Neural crest cell (in vitro differentiated cells): ENCODE measurements at regions not wholly inside any gene's neighbourhood (a gene's known extent, or its start where the extent isn't known, plus 50 kb on each side); places are given as distances from the start of the nearest gene placed in this dataset.
"Not testable (repeated sequence)": the region's sequence is repeated elsewhere in the genome, so short reads cannot be mapped to it uniquely, and the experiment has no call there.

ENCODE experiments used
- DNase-seq: peaks from one replicate; pipeline ENCODE4 v3.0.0; 2021; ENCODE audit warnings: low read depth, mixed read lengths, low spot score
- H3K27ac Mint-ChIP-seq: one replicate; pipeline ENCODE4 v1.8.0; 2021; ENCODE audit warnings: mild to moderate bottlenecking, mixed read lengths; ENCODE audit not compliant: unreplicated experiment
- H3K27me3 Mint-ChIP-seq: 2 replicates; pipeline ENCODE4 v1.8.0; 2021; ENCODE audit warnings: low read depth, mild to moderate bottlenecking, mixed read lengths
- H3K36me3 Mint-ChIP-seq: 2 replicates; pipeline ENCODE4 v1.8.0; 2021; ENCODE audit warnings: low read depth, mild to moderate bottlenecking, mixed read lengths
- H3K4me1 Mint-ChIP-seq: 2 replicates; pipeline ENCODE4 v1.8.0; 2021; ENCODE audit warnings: mixed read lengths
- H3K4me3 Mint-ChIP-seq: one replicate; pipeline ENCODE4 v1.8.0; 2021; ENCODE audit warnings: mild to moderate bottlenecking, mixed read lengths
- H3K9me3 Mint-ChIP-seq: 2 replicates; pipeline ENCODE4 v1.8.0; 2021; ENCODE audit warnings: mixed read lengths
- TF ChIP-seq, protein P1 (sequence below): fragments of 200-600 bp; sonication (generic); conservative IDR thresholded peaks from 2 replicates; pipeline ENCODE4 v1.5.0; 2021; ENCODE audit warnings: antibody characterized with exemption, mild to moderate bottlenecking

DNA sequence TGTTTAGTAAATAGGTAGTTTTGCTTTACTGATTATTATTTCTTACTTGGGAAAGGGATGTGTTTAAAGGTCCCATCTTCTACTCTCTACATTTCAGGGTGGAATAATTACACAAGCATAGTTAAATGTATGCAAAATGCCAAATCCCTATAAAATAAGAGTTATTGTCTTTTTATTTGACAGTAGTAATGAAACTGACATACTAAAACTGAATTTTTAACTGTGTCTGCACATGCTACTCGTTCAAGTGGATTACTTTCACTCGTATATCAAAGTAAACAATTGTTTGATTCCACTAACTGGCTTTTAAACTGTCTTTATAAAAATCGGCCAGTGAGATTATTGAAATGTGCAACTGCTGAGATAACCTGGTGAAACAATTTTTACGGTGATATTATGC is 602.9 kb upstream of the ADGRB3 start:
- no peaks in the 10 kb centered on the region for H3K4me1 Mint-ChIP-seq
- TF ChIP-seq, protein P1, sequence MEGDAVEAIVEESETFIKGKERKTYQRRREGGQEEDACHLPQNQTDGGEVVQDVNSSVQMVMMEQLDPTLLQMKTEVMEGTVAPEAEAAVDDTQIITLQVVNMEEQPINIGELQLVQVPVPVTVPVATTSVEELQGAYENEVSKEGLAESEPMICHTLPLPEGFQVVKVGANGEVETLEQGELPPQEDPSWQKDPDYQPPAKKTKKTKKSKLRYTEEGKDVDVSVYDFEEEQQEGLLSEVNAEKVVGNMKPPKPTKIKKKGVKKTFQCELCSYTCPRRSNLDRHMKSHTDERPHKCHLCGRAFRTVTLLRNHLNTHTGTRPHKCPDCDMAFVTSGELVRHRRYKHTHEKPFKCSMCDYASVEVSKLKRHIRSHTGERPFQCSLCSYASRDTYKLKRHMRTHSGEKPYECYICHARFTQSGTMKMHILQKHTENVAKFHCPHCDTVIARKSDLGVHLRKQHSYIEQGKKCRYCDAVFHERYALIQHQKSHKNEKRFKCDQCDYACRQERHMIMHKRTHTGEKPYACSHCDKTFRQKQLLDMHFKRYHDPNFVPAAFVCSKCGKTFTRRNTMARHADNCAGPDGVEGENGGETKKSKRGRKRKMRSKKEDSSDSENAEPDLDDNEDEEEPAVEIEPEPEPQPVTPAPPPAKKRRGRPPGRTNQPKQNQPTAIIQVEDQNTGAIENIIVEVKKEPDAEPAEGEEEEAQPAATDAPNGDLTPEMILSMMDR, result no peak
- H3K36me3 Mint-ChIP-seq, result no peaks in the 10 kb centered on the region
- H3K4me3 Mint-ChIP-seq, result no peak overlapping the region
- no peaks in the 10 kb centered on the region for H3K9me3 Mint-ChIP-seq
- no peaks in the 10 kb centered on the region for H3K27me3 Mint-ChIP-seq
- H3K27ac Mint-ChIP-seq, result no peak overlapping the region
- no peak for DNase-seq

- TF ChIP-seq, protein P1, result no peak
- no peaks in the 10 kb centered on the region for H3K4me1 Mint-ChIP-seq
- H3K27ac Mint-ChIP-seq, result no peak overlapping the region
- no peaks in the 10 kb centered on the region for H3K27me3 Mint-ChIP-seq
- no peaks in the 10 kb centered on the region for H3K36me3 Mint-ChIP-seq
- no peaks in the 10 kb centered on the region for H3K9me3 Mint-ChIP-seq
- DNase-seq, result no peak
- no peak overlapping the region for H3K4me3 Mint-ChIP-seq
Measured at GRCh38 chr6:68031054-68031453, 604.0 kb upstream of the ADGRB3 start.

GRCh38 chr6:68026483-68026882 is 608.6 kb upstream of the ADGRB3 start:
- no peak for DNase-seq
- Mint-ChIP-seq H3K27ac (no peak overlapping the region), H3K9me3 (peaks cover 5% of the 10 kb centered on the region), H3K4me3 (no peak overlapping the region), H3K36me3 (no peaks in the 10 kb centered on the region), H3K4me1 (no peaks in the 10 kb centered on the region), H3K27me3 (no peaks in the 10 kb centered on the region)
- TF ChIP-seq, protein P1, result no peak

DNA sequence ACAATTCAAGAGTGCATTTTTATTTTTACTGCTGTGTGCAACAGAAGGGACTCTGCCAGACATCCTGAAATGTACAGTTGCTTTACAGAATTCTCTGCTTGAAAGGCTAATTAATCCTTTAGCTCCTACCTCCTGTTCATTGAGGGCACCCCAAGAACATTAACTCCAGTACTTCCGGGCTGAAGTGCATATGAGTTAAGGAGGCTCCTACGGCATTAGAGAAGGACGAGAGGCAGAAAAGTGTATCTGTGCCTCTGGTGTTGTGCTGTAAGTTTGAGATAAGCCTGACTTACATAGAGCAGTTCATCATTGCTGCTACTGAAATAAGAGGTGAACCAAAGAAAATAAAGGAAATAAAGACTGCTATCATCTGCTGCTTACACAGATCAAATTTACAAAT is 609.3 kb upstream of the ADGRB3 start:
- H3K27ac Mint-ChIP-seq, result no peak overlapping the region
- no peak overlapping the region for H3K4me3 Mint-ChIP-seq
- H3K4me1 Mint-ChIP-seq, result no peaks in the 10 kb centered on the region
- peaks cover 5% of the 10 kb centered on the region for H3K9me3 Mint-ChIP-seq
- TF ChIP-seq, protein P1, result no peak
- DNase-seq, result no peak
- H3K36me3 Mint-ChIP-seq, result no peaks in the 10 kb centered on the region
- H3K27me3 Mint-ChIP-seq, result no peaks in the 10 kb centered on the region

- Mint-ChIP-seq H3K9me3 (peaks cover 8% of the 10 kb centered on the region), H3K27ac (no peak overlapping the region), H3K36me3 (no peaks in the 10 kb centered on the region), H3K4me3 (no peak overlapping the region), H3K4me1 (no peaks in the 10 kb centered on the region), H3K27me3 (no peaks in the 10 kb centered on the region)
- DNase-seq, result no peak
- TF ChIP-seq, protein P1, result no peak
Measured at GRCh38 chr6:68024570-68025269, 610.4 kb upstream of the ADGRB3 start.

DNA sequence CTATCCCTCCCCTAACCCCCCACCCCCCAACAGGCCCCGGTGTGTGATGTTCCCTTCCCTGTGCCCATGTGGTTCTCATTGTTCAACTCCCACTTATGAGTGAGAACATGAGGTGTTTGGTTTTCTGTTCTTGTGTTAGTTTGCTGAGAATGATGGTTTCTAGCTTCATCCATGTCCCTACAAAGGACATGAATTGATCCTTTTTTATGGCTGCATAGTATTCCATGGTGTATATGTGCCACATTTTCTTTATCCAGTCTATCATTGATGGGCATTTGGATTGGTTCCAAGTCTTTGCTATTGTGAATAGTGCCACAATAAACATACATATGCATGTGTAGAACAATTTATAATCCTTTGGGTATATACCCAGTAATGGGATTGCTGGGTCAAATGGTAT is 612.1 kb upstream of the ADGRB3 start:
- not testable (repeated sequence) for H3K9me3 Mint-ChIP-seq, H3K36me3 Mint-ChIP-seq, H3K4me3 Mint-ChIP-seq, H3K4me1 Mint-ChIP-seq, DNase-seq, H3K27me3 Mint-ChIP-seq, H3K27ac Mint-ChIP-seq
